K562 (cell line): ENCODE measurements at regions not wholly inside any gene's neighbourhood (a gene's known extent, or its start where the extent isn't known, plus 50 kb on each side); places are given as distances from the start of the nearest gene placed in this dataset.

Experiments used
- CBFA2T2 ChIP-seq: fragments of 450-650 bp; conservative IDR thresholded peaks from 2 replicates; pipeline ENCODE4 v1.6.1; 2017; ENCODE audit warnings: mild to moderate bottlenecking
- EHMT2 ChIP-seq: fragments of 450-650 bp; IDR thresholded peaks from 2 replicates; pipeline ENCODE4 v1.6.1; 2018; ENCODE audit warnings: antibody characterized with exemption
- FOSL1 ChIP-seq: fragments of 200-800 bp; sonication (Bioruptor generic); conservative IDR thresholded peaks from 2 replicates; pipeline ENCODE4 v1.6.1; 2016; ENCODE audit warnings: missing genetic modification characterization, missing compliant biosample characterization
- GTF2B ChIP-seq: IDR thresholded peaks from 2 replicates; pipeline ENCODE4 v1.6.1; 2011; ENCODE audit not compliant: insufficient read length; ENCODE audit errors: extremely low read depth
- KLF1 ChIP-seq: fragments of 450-650 bp; IDR thresholded peaks from 2 replicates; pipeline ENCODE4 v1.6.1; 2016; ENCODE audit warnings: missing genetic modification characterization, missing compliant biosample characterization
- MTF1 ChIP-seq: fragments of 250-450 bp; sonication (Bioruptor Pico); IDR thresholded peaks from 2 replicates; pipeline ENCODE4 v1.9.0; 2021; ENCODE audit warnings: moderate library complexity, mild to moderate bottlenecking, inconsistent platforms, borderline replicate concordance
- NCOA4 ChIP-seq: fragments of 450-650 bp; IDR thresholded peaks from 2 replicates; pipeline ENCODE4 v1.6.1; 2018; ENCODE audit warnings: mild to moderate bottlenecking; ENCODE audit not compliant: partially characterized antibody
- NFIC ChIP-seq: fragments of 450-650 bp; IDR thresholded peaks from 2 replicates; pipeline ENCODE4 v1.6.1; 2017; ENCODE audit warnings: mild to moderate bottlenecking, inconsistent platforms
- PBX2 ChIP-seq, 2 experiments: IDR thresholded peaks in 1 of 2; conservative IDR thresholded peaks in 1 of 2; 2 replicates each; pipeline ENCODE4 v1.6.1; 2016; ENCODE audit warnings: low read depth in 2 of 2, mild to moderate bottlenecking in 1 of 2, missing compliant biosample characterization in 1 of 2, missing genetic modification characterization in 1 of 2, moderate library complexity in 1 of 2
- RFX7 ChIP-seq: fragments of 250-450 bp; sonication (Bioruptor Pico); IDR thresholded peaks from 2 replicates; pipeline ENCODE4 v1.5.1; 2021; ENCODE audit warnings: mild to moderate bottlenecking
- SAFB ChIP-seq: fragments of 200-400 bp; formaldehyde crosslinking; IDR thresholded peaks from 2 replicates; pipeline ENCODE4 v1.6.1; 2017; ENCODE audit warnings: low read depth, low read length, borderline replicate concordance
- TFE3 ChIP-seq: fragments of 450-650 bp; formaldehyde crosslinking; IDR thresholded peaks from 2 replicates; pipeline ENCODE4 v1.4.0; 2020; ENCODE audit warnings: mild to moderate bottlenecking, mixed read lengths
- ZBTB34 ChIP-seq: fragments of 250-450 bp; sonication (Bioruptor Pico); IDR thresholded peaks from 2 replicates; pipeline ENCODE4 v1.8.0; 2021; ENCODE audit warnings: mild to moderate bottlenecking, moderate library complexity
- ZEB2 ChIP-seq: fragments of 450-650 bp; IDR thresholded peaks from 2 replicates; pipeline ENCODE4 v1.6.1; 2016
- ZNF121 ChIP-seq: sonication (generic); formaldehyde crosslinking; conservative IDR thresholded peaks from 2 replicates; pipeline ENCODE4 v1.8.0; 2022; ENCODE audit warnings: missing genetic modification reagents
- ZNF280B ChIP-seq: fragments of 250-450 bp; sonication (Bioruptor Pico); IDR thresholded peaks from 2 replicates; pipeline ENCODE4 v1.5.1; 2021; ENCODE audit warnings: mild to moderate bottlenecking
- ZNF668 ChIP-seq: fragments of 250-450 bp; sonication (Bioruptor Pico); IDR thresholded peaks from 2 replicates; pipeline ENCODE4 v1.8.0; 2022; ENCODE audit warnings: mild to moderate bottlenecking, inconsistent platforms
- ZNF766 ChIP-seq: fragments of 200-800 bp; sonication (Bioruptor generic); conservative IDR thresholded peaks from 2 replicates; pipeline ENCODE4 v1.6.1; 2016; ENCODE audit warnings: missing genetic modification characterization, missing compliant biosample characterization
- TF ChIP-seq, protein P1 (sequence below): fragments of 450-650 bp; formaldehyde crosslinking; IDR thresholded peaks from 2 replicates; pipeline ENCODE4 v1.4.0; 2022; ENCODE audit warnings: missing genetic modification characterization

DNA sequence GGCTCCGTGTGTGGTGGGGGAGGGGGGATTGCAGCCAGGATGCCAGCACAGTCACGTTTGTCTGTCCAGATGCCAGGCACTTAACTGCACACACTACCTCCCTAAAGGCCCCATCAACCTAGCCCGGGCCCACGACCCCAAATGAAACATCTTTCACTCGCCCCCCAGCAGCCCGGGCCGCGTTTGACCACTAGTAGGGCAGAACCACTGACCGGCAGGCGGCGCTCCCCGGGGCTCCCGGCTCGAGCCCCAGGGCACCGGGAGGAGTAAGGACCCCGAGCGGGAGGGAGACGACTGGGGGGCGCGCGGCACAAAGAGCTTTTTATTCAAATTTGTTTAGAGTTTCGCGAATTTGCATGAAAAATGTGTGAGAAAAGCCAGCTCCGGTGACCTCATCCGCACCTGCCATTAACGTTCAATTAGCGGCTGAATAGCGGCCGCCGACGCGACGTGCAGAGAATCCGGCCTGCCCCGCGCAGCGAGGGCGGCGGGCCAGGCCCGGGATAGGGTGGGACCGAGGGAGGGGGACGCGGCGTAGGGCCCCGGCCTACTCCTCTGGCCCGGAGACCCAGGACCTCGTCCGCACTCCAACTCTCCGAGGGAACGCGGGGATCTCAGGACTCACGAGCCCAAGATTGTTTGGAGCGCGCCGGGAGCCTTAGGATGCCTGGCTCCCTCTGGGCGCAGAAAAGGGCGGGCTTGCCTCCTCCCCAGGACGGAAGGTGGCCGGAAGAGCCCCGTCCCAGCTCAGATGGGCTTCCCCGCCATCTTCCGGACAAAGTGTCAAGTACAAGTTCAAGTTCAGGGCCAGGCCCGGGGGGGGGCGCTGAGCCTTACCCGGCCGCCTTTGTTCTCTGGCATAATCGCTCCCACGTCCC, 64.9 kb upstream of the POLG start (continued):
- TF ChIP-seq EHMT2: no peak
- no peak for TF ChIP-seq TFE3 (CRISPR knock-in tag)
- no peak for TF ChIP-seq CBFA2T2
- TF ChIP-seq ZNF280B: no peak
- TF ChIP-seq KLF1 (tag): no peak
- no peak for TF ChIP-seq SAFB
- TF ChIP-seq PBX2 (CRISPR knock-in tag; IDR thresholded peaks at IDR 0.05; ENCODE audit: low read depth): no peak
- TF ChIP-seq PBX2 (tag; conservative IDR thresholded peaks at IDR 0.05; ENCODE audit: low read depth): no peak
- no peak for TF ChIP-seq ZBTB34 (CRISPR knock-in tag)
- no peak for TF ChIP-seq RFX7 (CRISPR knock-in tag)
- TF ChIP-seq ZNF121 (CRISPR knock-in tag): no peak
- no peak for TF ChIP-seq GTF2B
- TF ChIP-seq NFIC: no peak
- TF ChIP-seq ZEB2: no peak
- no peak for TF ChIP-seq ZNF766 (CRISPR knock-in tag)
- TF ChIP-seq FOSL1 (tag): no peak
- TF ChIP-seq, protein P1, sequence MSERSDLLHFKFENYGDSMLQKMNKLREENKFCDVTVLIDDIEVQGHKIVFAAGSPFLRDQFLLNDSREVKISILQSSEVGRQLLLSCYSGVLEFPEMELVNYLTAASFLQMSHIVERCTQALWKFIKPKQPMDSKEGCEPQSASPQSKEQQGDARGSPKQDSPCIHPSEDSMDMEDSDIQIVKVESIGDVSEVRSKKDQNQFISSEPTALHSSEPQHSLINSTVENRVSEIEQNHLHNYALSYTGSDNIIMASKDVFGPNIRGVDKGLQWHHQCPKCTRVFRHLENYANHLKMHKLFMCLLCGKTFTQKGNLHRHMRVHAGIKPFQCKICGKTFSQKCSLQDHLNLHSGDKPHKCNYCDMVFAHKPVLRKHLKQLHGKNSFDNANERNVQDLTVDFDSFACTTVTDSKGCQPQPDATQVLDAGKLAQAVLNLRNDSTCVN: no peak
- no peak for TF ChIP-seq NCOA4
- TF ChIP-seq MTF1 (CRISPR knock-in tag): no peak
- TF ChIP-seq ZNF668: no peak
